NCI-H2107 treated with DMSO at 0.1 percent for 48 hours (cell line): ENCODE measurements at regions not wholly inside any gene's neighbourhood (a gene's known extent, or its start where the extent isn't known, plus 50 kb on each side); places are given as distances from the start of the nearest gene placed in this dataset.

Source experiments
- DNase-seq: peaks from one replicate; lab custom pipeline; 2025; ENCODE audit not compliant: unreplicated experiment; lab: John Stamatoyannopoulos, UW

DNA sequence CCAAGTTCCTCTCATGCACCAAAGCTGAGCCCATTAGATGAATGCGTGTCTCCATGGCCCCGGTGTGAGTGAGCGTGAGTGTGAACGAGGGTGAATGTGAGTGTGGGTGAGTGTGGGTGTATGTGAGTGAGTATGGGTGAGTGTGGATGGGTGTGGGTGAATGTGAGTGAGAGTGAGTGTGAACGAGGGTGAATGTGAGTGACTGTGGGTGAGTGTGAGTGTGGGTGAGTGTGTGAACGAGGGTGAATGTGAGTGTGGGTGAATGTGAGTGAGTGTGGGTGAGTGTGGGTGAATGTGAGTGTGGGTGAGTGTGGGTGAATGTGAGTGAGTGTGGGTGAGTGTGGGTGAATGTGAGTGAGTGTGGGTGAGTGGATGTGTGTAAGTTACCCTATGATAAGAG, 1521.8 kb upstream of the TENM3 start:
- no peak for DNase-seq

DNA sequence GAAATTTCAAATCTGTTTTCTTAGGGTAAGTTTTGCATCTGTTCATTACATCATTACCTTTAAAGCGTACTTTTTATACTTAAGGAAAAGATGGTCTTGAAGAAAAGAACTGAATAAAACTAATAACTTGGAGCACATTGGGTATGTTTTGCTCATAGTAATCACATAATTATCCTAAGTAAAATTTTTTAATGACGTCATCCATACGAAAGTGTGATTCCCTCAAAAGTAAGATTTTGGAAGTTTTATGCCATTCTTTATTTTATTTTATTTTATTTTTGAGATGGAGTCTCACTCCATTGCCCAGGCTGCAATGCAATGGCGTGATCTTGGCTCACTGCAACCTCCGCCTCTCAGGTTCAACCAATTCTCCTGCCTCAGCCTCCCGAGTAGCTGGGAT, 1516.6 kb upstream of the TENM3 start:
- DNase-seq = no peak

DNA sequence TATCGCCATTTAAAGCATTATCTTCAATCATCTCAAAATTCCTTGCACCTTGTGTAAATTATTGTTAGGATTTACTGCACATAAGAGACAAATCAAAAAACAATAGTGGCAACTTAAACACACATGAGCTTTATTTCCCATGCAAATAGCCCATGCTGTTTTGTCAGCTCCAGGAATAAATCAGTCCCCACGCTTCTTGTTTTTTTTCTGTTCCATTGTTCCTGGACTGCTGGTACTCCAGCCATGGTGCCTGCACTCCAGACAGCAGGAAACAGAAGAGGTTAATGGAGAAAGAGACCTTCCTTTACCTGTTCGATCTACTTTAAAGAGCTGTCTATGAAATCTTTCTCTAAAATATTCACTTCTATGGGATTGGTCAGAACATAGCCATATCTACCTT, 1515.7 kb upstream of the TENM3 start:
- DNase-seq = no peak

DNA sequence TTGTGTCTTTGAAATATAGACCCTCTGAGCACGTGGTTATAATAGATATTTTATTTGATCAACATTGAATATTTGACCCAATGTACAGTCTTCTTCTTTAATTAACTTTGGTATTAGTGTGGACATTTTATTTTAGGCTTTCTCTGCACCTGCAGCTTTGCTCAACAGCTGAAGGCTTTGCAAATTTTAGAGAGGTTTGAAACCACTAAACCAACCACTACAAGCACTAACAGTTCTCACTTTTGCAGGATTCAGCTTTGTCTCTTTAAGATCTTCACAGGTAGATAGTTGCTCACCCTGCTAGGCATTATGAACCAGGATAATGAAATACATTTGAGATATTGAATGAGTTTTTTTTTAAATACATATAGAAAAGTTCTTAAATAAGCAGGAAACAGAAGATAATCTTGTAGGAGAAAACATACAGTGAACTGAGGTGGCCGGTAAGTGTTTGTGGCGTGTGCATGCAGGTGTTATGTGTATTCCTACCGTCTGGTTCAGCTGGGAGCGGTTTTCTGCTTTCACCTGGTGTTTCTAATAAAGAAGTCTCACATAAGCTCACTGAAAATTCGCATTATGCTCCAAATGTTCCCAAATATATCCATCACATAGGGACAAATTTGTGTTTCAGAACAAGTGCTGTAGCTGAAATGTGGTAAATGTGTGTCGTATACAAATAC, 1508.3 kb upstream of the TENM3 start:
- DNase-seq = no peak

DNA sequence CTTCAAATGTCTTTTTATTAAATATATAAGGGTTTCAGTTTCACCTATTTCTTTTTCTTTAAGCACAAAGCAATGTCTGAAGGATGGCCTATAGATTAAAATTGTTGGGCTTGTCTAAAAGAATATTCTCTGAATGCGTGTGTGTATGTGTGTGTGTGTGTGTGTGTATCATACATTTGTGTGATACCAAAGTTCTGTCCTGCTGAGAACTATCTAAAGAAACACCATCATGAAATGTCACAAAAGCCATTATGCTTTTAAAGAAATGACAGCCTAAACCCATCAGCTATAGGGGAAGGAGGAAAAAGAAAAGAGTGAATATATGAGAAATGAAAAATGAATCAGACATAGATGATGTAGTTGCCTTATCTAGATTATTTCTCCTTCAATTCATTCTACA, 1501.5 kb upstream of the TENM3 start:
- no peak for DNase-seq

DNA sequence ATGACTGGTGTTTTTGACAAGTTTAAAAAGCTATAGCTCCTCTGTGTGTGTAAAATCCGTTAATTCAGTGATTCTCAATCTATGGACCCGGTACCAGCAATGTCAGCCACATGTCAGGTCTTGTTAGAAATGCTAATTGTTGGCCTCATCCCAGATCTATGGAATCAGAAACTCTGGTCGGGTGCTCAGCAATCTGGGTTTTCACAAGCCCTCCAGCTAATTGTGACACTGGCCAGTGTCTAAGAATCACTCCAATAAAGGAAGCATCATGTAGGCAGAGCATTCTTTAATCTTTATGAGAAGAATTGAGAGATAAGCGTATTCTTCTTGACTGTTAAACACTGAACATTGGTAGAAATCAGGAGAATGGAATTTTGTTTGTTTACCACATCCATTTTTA, 1498.2 kb upstream of the TENM3 start:
- no peak for DNase-seq

DNA sequence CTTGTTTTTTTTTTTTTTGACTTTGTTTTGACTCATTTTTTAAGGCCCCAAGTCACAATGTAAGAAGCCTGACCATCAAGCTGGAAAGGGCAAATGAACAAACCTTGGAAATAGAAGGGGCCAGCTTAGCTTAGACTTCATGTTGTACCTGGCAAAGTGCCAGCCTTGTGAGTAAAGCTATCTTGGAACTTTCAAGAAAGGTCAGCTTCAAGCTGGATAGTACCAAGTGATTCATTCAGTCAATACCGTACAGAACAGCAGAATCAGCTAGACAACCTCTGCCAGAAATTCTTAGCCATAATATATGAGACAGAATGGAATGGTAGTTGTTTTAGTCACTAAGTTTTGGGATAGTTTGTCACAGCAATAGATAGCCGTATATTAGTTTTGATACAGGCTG, 1492.2 kb upstream of the TENM3 start:
- DNase-seq = no peak

DNA sequence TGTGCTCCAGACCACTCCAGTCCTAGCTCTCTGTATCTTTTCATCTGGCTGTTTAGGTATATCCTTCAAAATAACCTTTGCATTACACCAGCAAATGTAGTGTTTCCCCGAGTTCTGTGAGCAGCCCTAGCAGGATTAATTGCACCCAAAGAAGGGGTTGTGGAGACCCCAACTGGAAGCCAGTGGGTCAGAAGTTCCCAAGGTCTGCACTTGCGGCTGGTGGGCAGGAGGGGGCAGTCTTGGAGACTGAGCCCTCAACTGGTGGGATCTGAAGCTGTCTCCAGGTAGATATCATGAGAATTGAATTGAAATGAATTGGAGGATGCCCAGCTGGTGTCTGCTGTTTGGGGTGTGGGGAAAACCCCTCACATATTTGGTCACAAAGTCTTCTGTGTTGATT, 1485.3 kb upstream of the TENM3 start:
- no peak for DNase-seq

DNA sequence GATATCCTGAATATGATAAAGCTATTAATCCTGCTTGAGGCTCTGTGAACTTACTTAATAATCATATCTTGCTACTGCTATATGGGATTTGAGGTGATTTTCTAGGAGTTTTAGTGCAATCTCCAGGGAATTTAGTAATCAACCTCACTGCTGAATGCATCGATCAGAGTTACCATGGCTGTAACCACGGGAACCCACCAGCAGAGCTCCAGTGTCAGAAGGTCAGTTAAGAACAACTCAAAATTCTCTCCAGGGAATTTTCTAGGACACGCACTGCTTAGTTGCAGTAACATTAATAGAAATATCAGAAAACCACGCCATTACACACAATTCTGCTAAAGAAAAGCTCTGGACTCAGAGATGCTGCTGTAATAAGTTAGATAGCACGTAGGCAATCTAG, 1477.2 kb upstream of the TENM3 start:
- DNase-seq = no peak

DNA sequence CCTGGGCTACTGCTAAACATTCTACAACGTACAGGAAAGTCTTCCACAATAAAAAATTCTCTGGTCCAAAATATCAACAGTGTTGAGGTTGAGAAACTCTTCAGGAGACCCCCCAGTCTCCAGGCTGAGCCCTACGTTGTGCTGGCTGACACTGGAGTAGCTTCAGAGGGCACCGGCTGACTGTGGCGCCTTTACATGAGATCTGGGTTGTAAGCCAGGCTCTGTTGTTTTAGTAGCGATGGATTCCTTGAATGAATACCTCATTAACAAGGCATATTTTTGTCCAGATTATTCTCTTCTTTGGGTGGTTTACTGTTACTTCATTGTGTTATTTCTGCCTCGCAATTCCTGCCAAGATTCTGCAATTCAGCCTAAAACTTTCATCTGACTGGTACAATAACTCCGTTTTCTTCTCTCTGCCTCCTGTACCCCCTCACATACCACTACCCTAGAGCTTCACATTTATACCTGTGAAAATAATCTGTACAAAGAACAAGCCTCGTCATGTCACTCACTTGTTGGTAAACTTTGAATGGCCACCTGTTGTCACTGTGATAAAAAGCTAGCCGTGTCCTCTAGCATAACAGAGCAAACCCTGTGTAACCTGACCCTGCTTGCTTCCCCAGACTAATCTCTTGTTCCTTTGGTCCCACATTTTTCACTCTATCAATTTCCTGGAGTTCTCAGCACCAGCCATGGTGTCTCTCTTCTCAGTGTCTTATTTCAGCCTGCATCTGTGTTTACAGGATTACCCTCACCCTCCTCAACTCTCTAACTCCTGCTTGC, 1476.1 kb upstream of the TENM3 start:
- peak; percentile 60 for DNase-seq

DNA sequence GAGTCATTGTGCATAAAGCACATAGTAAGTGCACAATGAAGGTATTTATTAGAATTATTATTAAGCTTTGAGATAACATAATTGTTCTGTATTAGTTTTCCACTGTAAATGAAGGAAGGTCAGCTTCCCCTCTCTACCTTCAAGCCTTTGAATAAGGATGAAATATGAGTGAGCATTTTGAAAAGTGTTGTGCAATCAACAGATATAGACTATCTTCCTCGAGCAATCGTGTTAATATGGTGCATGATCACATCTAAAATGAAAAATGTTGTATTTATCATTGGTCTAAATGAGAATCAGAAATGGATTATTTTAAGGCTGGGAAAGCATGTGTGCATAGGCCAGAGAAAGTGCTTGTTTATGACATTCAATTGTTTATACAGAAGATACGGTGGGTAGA, 1474.6 kb upstream of the TENM3 start:
- DNase-seq = no peak

DNA sequence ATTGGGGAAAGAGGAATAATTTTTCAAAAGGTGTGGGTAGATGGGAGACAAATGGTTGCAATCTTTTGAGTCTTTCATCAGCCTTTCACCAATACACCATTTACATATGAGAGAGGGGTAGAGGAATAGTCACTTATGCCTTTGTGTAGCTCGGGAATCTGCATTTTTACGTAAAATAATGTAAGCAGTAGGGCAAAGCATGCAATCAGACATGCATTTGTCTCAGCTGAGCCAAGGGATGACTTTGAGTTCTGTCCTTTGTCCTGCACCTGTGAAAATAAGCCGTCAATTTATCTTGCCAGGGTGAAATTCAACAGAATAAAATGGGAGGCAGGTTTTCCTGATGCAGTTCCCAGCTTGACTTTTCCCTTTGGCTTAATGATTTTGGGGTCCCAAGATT, 1473.4 kb upstream of the TENM3 start:
- no peak for DNase-seq

DNA sequence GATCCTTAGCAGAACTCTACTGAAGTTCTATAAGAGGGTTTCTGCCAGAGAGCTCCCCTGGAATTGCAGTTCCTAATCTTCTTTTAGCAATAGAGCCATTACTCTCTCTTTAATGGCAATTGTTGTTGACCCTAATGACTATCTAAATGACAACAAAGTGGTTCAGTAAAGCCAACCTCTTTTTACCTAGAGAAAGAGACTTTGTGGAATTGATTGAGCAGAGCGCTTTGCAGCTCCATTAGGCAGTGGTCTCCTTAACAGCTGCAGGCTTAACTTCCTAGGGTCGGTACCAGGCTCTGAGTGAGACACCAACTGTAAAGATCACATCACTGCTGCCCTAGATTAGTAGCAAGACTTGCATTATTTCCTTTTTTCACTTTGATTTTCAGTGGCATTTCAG, 1472.9 kb upstream of the TENM3 start:
- no peak for DNase-seq

DNA sequence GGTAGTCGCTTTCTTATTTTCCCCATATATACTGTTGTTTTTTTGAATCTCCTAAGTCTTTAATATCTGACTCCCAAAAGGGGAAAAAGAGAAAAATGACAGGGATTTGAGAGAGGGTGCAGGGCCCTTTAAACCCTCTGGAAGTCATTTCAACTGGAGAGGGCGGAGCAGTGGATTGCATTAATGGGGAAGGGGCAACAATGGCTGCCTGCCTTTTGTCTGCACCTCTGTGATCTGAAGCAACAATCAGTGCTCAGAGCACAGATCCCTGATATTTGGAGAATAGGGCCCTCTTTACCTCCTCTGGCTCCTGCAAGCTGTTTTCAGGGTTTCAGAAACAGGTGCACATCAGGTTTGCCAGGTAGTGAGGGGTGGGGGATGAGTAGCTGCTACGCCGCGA, 1458.3 kb upstream of the TENM3 start:
- no peak for DNase-seq

DNA sequence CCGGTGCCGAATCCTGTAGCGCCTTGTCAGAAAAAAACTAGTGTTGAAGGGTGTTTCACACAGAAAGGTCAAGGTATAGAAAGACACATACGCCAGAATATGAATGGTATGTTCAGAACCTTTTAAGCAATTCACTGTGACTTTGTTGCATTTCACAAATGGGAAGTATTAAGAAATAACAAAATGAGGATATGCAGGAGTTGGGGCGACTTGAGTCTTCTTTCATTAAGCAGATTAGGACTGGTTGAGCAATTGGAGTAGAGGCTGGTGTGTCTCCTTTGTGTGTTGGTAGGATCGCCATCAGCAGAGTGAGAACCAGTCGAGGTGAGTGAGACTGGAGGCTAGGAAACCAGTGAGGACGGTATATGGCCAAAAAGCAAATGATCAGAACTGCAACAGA, 1454.5 kb upstream of the TENM3 start:
- no peak for DNase-seq

DNA sequence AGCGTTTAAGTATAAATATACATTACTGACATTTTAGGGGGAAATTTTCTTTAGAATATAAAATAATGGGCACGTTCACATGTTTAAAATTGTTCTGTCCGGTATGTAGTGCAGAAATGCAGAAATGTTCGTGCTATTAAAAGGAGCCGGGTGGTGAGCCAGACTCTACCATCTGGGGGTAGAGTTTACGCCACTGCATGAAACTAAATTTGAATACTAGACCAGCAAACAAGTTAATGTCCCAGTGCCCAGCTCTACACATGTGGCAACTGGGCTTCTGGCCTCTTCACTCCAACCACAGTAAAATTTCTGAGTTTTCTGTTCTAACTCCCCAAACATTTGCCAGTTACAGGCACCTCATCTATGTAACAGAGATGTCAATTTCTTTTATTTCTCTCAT, 1453.3 kb upstream of the TENM3 start:
- no peak for DNase-seq

DNA sequence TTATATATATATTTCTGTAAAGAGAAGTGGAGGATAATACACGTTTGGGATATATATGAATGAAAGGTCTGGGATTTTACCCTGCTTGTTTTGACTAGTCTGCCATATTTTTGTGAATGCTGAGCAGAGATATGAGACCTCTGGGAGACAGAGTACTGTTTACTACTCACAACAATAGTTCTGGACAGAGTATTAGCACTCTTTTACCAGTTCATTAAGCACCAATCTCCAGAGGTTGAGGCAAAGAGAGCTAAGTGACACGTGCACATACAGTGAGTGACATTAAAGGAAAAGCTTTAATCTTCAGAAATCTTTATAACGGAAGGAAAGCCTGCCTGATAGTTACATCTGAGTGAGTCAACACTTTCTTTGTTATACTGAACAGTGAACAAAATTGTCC, 1452.7 kb upstream of the TENM3 start:
- DNase-seq = no peak

DNA sequence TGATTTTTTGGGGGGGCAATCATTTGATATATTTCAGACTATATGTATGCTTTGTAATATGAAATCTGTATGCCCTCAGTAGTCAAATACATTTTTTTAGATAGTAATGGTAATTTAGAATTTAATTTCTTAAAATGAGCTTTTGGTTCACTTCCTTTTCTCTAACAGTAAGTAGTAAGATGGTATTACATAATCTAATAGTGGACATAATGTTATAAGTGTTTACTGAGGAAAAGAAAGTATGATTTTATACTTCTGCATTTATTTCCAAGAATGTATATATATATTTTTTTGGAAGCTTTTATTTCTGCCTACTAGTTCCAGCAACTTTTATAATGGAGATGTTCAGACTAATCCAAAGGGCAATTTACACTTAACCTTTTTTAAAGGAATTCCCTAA, 1450.7 kb upstream of the TENM3 start:
- DNase-seq = no peak

DNA sequence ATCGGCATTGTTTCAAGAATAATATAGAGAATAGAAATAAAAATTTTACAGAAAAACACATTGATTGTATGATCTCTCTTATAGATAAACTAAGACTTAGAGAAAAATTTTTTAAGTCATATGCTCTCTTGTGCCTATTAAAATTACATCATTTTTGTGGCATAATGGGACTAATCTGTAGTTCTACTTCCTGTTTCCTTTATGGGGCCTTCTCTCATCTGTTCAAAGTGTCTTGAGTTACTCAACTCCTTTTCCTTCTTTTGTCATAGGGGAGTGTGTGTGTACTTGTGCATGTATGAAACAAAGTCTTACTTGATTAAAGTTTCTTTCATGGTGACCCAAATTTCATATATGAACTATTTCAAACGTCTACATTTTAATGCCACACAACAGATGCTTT, 1448.9 kb upstream of the TENM3 start:
- no peak for DNase-seq

DNA sequence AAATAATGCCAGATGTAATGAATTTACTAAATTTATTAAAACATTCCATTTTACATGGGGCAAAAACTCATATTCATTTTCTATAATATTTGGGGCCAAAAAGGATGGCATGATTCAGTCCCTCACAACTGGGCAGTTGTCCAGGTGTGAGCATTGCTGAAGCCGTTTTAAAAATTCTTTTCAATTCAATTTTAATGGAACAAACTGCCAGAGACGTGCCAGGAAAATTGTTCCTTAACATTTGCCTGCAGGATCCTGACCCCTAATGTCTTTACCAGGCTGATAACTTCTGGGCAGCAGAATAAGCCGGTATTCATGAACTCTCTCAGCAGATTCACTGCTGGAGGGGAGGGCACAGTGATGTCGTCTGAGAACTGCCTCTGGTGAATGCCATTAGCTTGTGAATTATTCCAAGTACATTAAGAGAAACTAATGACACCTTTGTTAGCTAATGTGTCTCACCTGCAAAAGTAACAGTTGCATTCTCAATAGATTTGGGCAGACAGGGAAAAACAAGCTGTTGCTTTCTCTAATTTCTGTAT, 1445.1 kb upstream of the TENM3 start:
- no peak for DNase-seq

DNA sequence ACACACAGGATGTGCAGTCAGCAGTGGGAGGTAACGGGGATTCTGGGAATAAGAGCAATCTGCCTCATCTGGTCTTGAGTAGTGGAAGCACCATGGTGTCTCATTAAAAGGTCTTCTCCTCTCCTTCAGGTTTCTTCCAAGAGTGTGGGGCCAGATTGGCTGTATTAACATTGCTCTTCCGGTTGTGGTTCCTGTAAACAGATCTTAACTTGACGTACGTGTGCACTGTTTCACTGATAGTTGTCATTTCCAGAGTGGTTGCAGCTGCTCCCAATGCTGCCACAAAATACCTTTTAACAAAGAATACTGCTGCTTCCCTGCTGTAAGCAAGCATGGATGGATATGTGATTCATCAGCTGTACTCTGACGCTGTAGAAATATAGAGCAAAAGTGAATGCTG, 1443.4 kb upstream of the TENM3 start:
- DNase-seq = peak; percentile 37

DNA sequence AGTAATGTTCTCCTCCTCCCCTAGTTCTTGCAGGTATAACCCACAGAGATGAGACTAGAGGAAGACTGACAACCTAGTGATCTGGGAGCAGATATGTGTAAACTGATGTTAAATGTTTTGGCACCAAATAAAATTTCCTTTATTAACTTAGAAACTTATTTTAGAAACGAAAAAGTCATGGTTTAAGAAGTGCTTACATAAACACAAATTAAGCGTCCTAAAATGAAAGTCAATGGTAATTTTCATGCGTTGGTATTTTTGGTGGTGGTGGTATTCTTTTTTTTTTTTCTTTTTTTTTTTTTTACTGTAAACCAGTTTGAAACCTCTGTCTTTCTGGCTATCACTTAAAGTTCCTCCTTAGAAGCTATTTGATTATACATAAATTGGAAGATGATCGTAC, 1438.1 kb upstream of the TENM3 start:
- DNase-seq = no peak

DNA sequence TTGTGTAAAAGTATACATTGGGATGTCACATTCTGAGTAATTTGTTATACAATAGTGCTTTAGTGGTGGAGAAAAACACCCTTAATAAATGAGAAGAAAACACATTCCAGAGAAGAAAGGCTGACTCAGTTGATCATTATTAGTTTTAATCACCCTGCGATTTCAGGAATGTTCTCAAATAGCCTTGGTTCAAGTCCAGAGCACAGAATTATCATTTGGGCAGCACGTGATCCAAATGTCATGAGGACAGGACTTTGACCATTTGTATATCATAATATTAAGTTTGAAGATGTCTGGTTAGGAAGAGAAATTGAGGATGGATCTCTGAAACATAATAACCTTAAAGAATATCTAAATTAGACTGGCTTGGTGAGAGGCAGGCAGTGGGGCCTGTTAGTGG, 1434.3 kb upstream of the TENM3 start:
- DNase-seq = no peak
